ENCODE measurements at regions not wholly inside any gene's neighbourhood (a gene's known extent, or its start where the extent isn't known, plus 50 kb on each side); places are given as distances from the start of the nearest gene placed in this dataset.

- in situ Hi-C loops (cut with HindIII; ENCODE audit: low pct_unique_long_range_greater_than_20kb, low sequenced_read_pairs), result no loop called here
Measured at GRCh38 chr14:42918615-42919014, 1311.9 kb downstream of the LRFN5 start.

GRCh38 chr14:42911642-42912041, 1305.0 kb downstream of the LRFN5 start:
- H3K4me3 ChIP-seq (ENCODE audit: low read depth in 2 of 2, low read length in 2 of 2), result no peak overlapping the region
- no peaks in the 10 kb centered on the region; the same call in 1 of the 2 replicates for H3K36me3 ChIP-seq (ENCODE audit: control insufficient read depth, insufficient read depth, low read length)
- H3K9me3 ChIP-seq (ENCODE audit: control insufficient read depth, insufficient read depth, low read depth, low read length), result no peaks in the 10 kb centered on the region
- ChIA-PET CTCF (no interaction called here), POLR2A (no interaction called here)
- no peak for ATAC-seq
- in situ Hi-C loops (cut with HindIII; ENCODE audit: low pct_unique_long_range_greater_than_20kb, low sequenced_read_pairs) (no loop called here), intact Hi-C loops (cut with micrococcal nuclease; ENCODE audit: unreplicated experiment) (no loop called here)
- no peak for DNase-seq (ENCODE audit: low read depth, low spot score)
- no peak overlapping the region for H3K27ac ChIP-seq (ENCODE audit: low read length)
- no peak for TF ChIP-seq SIN3A (IDR thresholded peaks at IDR 0.05; ENCODE audit: borderline replicate concordance, insufficient read depth, low read depth, low read length)
- peak; percentile 18; the same call in 1 of the 2 replicates for TF ChIP-seq CTCF (IDR thresholded peaks at IDR 0.05)
- no peak for TF ChIP-seq REST (IDR thresholded peaks at IDR 0.05; ENCODE audit: insufficient read depth in 1 of 2, low read depth in 2 of 2, low read length in 1 of 2)
- H3K4me1 ChIP-seq (ENCODE audit: control insufficient read depth, insufficient read depth, low read length), result no peaks in the 10 kb centered on the region
- no TSS peak for BruUV-seq (replicated peaks)
- no peaks in the 10 kb centered on the region for H3K27me3 ChIP-seq (ENCODE audit: control insufficient read depth, insufficient read depth, low read length)

More at GRCh38 chr14:42918615-42919014, 1311.9 kb downstream of the LRFN5 start:
- ChIA-PET POLR2A (no interaction called here), CTCF (no interaction called here)
- intact Hi-C loops (cut with micrococcal nuclease; ENCODE audit: unreplicated experiment), result no loop called here
- Histone ChIP-seq H3K4me1 (ENCODE audit: control insufficient read depth, insufficient read depth, low read length) (no peaks in the 10 kb centered on the region), H3K9me3 (ENCODE audit: control insufficient read depth, insufficient read depth, low read depth, low read length) (no peaks in the 10 kb centered on the region), H3K4me3 (ENCODE audit: low read depth in 2 of 2, low read length in 2 of 2) (no peak overlapping the region), H3K27ac (ENCODE audit: low read length) (no peak overlapping the region), H3K36me3 (ENCODE audit: control insufficient read depth, insufficient read depth, low read length) (no peaks in the 10 kb centered on the region), H3K27me3 (ENCODE audit: control insufficient read depth, insufficient read depth, low read length) (no peaks in the 10 kb centered on the region)
- TF ChIP-seq SIN3A (IDR thresholded peaks at IDR 0.05; ENCODE audit: borderline replicate concordance, insufficient read depth, low read depth, low read length) (no peak), REST (IDR thresholded peaks at IDR 0.05; ENCODE audit: insufficient read depth in 1 of 2, low read depth in 2 of 2, low read length in 1 of 2) (no peak), TCF7L2 (IDR thresholded peaks at IDR 0.05; ENCODE audit: low read depth, low read length) (no peak), POLR2AphosphoS5 (IDR thresholded peaks at IDR 0.05; ENCODE audit: low read depth, low read length) (no peak), CTCF (IDR thresholded peaks at IDR 0.05) (no peak)
- DNase-seq (ENCODE audit: low read depth, low spot score) (no peak), ATAC-seq (no peak)
- no TSS peak for BruUV-seq (replicated peaks)

All from Panc1 (cell line).